ENCODE measurements at regions not wholly inside any gene's neighbourhood (a gene's known extent, or its start where the extent isn't known, plus 50 kb on each side); places are given as distances from the start of the nearest gene placed in this dataset.

DNA sequence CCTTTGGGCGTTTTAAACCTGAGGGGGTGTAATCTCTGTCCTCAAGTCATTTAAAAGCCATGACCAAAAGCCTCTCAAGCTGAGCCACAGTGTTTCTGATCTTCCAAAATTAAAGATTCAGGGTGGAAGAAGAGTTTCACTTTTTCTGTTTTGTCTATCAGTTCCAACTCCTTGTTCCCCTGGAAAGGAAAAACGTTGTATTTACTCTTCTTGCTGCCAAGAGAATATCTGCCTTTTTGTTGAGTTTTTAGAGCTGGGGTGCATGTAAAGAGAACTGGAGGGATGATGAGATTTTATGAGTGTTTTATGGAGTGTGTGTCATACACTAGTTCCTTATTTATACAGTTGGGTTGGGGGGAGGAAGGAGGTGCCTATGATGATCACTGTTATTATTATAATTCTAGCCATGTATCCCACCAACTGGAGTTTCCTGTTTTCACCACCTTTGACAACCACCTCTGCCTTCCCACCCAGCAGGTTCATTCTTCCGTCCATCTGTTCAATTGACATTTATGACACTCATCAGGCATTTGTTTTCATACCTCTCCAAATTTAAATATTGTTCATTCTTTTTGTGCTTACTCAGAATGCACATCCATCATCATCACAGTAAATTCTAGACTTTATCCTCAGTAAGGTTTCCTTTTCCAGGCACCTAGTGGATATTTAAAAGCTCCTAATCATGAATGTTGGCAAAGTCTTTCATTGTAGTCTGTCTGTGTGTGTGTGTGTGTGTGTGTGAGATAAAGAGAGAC is 97.9 kb upstream of the MPDZ start:
- no peak for TF ChIP-seq EZH2 (IDR thresholded peaks at IDR 0.05; ENCODE audit: low read length)
- TF ChIP-seq, protein P1, sequence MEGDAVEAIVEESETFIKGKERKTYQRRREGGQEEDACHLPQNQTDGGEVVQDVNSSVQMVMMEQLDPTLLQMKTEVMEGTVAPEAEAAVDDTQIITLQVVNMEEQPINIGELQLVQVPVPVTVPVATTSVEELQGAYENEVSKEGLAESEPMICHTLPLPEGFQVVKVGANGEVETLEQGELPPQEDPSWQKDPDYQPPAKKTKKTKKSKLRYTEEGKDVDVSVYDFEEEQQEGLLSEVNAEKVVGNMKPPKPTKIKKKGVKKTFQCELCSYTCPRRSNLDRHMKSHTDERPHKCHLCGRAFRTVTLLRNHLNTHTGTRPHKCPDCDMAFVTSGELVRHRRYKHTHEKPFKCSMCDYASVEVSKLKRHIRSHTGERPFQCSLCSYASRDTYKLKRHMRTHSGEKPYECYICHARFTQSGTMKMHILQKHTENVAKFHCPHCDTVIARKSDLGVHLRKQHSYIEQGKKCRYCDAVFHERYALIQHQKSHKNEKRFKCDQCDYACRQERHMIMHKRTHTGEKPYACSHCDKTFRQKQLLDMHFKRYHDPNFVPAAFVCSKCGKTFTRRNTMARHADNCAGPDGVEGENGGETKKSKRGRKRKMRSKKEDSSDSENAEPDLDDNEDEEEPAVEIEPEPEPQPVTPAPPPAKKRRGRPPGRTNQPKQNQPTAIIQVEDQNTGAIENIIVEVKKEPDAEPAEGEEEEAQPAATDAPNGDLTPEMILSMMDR (optimal IDR thresholded peaks at IDR 0.05 in 1 of 3, IDR thresholded peaks at IDR 0.05 in 1 of 3, conservative IDR thresholded peaks at IDR 0.05 in 1 of 3; ENCODE audit: extremely low read depth in 1 of 3, insufficient read depth in 2 of 3, low read length in 3 of 3): no peak

Measured in keratinocyte (primary cell).